ENCODE measurements at regions not wholly inside any gene's neighbourhood (a gene's known extent, or its start where the extent isn't known, plus 50 kb on each side); places are given as distances from the start of the nearest gene placed in this dataset.

DNA sequence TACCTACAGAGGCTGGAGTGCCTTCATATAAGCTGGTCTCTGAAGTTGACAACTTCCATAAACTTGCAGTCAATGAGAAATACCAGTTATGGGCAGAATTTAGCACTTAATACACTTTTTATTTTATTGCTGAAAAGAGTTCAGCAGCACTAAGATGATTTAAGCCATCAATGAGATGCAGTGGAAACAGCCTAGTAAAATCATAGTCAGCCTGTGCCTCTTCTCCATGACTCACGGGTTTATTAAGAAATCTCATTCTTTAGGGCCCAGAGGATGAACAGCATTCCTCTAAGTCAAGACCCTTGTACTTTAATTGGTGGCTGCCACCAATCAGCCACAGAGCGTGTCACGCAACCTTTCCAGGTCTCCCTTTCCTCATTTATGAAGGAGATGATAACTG is 1357.9 kb upstream of the CELF4 start (continued):
- TF ChIP-seq, protein P1, sequence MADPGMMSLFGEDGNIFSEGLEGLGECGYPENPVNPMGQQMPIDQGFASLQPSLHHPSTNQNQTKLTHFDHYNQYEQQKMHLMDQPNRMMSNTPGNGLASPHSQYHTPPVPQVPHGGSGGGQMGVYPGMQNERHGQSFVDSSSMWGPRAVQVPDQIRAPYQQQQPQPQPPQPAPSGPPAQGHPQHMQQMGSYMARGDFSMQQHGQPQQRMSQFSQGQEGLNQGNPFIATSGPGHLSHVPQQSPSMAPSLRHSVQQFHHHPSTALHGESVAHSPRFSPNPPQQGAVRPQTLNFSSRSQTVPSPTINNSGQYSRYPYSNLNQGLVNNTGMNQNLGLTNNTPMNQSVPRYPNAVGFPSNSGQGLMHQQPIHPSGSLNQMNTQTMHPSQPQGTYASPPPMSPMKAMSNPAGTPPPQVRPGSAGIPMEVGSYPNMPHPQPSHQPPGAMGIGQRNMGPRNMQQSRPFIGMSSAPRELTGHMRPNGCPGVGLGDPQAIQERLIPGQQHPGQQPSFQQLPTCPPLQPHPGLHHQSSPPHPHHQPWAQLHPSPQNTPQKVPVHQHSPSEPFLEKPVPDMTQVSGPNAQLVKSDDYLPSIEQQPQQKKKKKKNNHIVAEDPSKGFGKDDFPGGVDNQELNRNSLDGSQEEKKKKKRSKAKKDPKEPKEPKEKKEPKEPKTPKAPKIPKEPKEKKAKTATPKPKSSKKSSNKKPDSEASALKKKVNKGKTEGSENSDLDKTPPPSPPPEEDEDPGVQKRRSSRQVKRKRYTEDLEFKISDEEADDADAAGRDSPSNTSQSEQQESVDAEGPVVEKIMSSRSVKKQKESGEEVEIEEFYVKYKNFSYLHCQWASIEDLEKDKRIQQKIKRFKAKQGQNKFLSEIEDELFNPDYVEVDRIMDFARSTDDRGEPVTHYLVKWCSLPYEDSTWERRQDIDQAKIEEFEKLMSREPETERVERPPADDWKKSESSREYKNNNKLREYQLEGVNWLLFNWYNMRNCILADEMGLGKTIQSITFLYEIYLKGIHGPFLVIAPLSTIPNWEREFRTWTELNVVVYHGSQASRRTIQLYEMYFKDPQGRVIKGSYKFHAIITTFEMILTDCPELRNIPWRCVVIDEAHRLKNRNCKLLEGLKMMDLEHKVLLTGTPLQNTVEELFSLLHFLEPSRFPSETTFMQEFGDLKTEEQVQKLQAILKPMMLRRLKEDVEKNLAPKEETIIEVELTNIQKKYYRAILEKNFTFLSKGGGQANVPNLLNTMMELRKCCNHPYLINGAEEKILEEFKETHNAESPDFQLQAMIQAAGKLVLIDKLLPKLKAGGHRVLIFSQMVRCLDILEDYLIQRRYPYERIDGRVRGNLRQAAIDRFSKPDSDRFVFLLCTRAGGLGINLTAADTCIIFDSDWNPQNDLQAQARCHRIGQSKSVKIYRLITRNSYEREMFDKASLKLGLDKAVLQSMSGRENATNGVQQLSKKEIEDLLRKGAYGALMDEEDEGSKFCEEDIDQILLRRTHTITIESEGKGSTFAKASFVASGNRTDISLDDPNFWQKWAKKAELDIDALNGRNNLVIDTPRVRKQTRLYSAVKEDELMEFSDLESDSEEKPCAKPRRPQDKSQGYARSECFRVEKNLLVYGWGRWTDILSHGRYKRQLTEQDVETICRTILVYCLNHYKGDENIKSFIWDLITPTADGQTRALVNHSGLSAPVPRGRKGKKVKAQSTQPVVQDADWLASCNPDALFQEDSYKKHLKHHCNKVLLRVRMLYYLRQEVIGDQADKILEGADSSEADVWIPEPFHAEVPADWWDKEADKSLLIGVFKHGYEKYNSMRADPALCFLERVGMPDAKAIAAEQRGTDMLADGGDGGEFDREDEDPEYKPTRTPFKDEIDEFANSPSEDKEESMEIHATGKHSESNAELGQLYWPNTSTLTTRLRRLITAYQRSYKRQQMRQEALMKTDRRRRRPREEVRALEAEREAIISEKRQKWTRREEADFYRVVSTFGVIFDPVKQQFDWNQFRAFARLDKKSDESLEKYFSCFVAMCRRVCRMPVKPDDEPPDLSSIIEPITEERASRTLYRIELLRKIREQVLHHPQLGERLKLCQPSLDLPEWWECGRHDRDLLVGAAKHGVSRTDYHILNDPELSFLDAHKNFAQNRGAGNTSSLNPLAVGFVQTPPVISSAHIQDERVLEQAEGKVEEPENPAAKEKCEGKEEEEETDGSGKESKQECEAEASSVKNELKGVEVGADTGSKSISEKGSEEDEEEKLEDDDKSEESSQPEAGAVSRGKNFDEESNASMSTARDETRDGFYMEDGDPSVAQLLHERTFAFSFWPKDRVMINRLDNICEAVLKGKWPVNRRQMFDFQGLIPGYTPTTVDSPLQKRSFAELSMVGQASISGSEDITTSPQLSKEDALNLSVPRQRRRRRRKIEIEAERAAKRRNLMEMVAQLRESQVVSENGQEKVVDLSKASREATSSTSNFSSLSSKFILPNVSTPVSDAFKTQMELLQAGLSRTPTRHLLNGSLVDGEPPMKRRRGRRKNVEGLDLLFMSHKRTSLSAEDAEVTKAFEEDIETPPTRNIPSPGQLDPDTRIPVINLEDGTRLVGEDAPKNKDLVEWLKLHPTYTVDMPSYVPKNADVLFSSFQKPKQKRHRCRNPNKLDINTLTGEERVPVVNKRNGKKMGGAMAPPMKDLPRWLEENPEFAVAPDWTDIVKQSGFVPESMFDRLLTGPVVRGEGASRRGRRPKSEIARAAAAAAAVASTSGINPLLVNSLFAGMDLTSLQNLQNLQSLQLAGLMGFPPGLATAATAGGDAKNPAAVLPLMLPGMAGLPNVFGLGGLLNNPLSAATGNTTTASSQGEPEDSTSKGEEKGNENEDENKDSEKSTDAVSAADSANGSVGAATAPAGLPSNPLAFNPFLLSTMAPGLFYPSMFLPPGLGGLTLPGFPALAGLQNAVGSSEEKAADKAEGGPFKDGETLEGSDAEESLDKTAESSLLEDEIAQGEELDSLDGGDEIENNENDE (IDR thresholded peaks at IDR 0.05; ENCODE audit: insufficient replicate concordance, low read length) = no peak
- TF ChIP-seq TCF12 (IDR thresholded peaks at IDR 0.05; ENCODE audit: low read depth, low read length) = no peak
- TF ChIP-seq, protein P2, sequence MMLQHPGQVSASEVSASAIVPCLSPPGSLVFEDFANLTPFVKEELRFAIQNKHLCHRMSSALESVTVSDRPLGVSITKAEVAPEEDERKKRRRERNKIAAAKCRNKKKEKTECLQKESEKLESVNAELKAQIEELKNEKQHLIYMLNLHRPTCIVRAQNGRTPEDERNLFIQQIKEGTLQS (IDR thresholded peaks at IDR 0.05; ENCODE audit: insufficient read depth, low read depth, low read length) = no peak
- no peak for TF ChIP-seq BRCA1 (IDR thresholded peaks at IDR 0.05; ENCODE audit: low read depth, low read length)
- TF ChIP-seq GTF2F1 (IDR thresholded peaks at IDR 0.05; ENCODE audit: borderline replicate concordance, low read depth, low read length) = no peak
- no peak for TF ChIP-seq BACH1 (IDR thresholded peaks at IDR 0.05; ENCODE audit: low read length)
- no peak for TF ChIP-seq SRF (IDR thresholded peaks at IDR 0.05; ENCODE audit: low read depth, low read length)
- TF ChIP-seq ZNF274 (IDR thresholded peaks at IDR 0.05; ENCODE audit: borderline replicate concordance, extremely low read depth, low read length) = no peak
- no peak for TF ChIP-seq CBX5 (IDR thresholded peaks at IDR 0.05; ENCODE audit: low read depth, low read length)
- TF ChIP-seq SP4 (IDR thresholded peaks at IDR 0.05; ENCODE audit: low read length) = no peak

Measured in H1 (cell line).